GM21367 (cell line): ENCODE measurements at regions not wholly inside any gene's neighbourhood (a gene's known extent, or its start where the extent isn't known, plus 50 kb on each side); places are given as distances from the start of the nearest gene placed in this dataset.
A peak's percentile ranks its signal among the peaks of the same experiment; 100 is the strongest.
"Not testable (repeated sequence)": the region's sequence is repeated elsewhere in the genome, so short reads cannot be mapped to it uniquely, and the experiment has no call there.

Experiments
- ATAC-seq: cut with Tn5 transposase; IDR thresholded peaks from one replicate; pipeline ENCODE4 v1.9.1; 2021; ENCODE audit not compliant: unreplicated experiment

DNA sequence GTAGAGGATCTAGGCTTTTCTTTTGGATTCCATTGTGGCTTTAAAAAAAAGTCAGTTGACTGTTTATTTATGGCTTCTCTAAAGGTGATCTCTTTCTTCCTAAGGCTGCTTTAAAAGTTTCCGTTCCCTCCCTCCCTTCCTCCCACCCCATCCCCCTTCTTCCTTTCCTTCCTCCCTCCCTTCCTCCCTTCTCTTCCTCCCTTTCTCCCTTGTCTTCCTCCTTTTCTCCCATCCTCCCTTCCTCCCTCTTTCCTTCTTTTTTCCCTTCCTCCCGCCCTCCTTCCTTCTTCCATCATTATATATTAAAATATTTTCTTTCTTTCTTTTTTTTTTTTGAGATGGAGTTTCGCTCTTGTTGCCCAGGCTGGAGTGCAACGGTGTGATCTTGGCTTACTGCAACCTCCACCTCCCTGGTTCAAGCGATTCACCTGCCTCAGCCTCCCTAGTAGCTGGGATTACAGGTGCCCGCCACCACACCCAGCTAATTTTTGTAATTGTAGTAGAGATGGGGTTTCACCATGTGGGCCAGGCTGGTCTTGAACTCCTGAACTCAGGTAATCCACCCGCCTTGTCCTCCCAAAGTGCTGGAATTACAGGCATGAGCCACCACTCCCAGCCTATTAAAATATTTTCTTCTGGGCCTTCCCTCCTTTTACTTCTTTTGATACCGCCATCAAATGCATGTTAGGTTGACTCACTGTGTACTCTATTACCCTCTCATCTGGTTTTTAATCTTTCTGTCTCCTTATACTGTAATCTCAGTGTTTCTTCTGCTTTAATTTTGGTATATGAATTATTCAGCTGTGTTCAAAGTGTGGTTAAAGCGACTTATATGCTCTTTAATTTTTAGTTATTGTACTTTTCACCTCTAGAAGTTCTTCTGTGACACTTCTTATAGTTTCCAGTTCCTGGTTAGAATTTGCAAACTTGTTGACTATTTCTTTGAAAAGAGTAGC is 59.2 kb upstream of the ATP5PO start:
- ATAC-seq, result no peak

GRCh38 chr21:33973268-33973667 is 57.7 kb upstream of the ATP5PO start:
- no peak for ATAC-seq

GRCh38 chr21:33972539-33972938 is 56.9 kb upstream of the ATP5PO start:
- ATAC-seq, result no peak

DNA sequence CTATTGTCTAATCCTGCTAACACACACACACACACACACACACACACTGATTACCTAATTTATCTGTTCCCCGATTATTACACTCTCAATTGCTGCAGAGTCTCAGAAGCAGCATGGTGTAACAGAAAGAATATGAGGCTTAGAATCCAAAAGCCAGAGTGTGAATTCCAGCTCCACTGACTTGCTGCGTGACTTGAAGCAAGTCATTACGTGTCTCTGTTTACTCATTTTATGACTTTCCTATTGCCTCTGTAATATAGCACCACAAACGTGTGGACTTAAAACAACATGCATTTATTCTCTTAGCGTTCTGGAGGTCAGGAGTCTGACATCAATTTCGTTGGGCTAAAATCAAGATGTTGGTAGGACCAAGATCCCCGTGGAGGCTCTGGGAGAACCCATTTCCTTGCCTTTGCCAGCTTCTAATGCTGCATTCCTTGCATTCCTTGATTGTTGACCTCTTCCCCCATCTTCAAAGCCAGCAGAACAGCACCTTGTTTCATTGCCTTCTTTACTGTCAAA is 55.9 kb upstream of the ATP5PO start:
- ATAC-seq, result no peak

DNA sequence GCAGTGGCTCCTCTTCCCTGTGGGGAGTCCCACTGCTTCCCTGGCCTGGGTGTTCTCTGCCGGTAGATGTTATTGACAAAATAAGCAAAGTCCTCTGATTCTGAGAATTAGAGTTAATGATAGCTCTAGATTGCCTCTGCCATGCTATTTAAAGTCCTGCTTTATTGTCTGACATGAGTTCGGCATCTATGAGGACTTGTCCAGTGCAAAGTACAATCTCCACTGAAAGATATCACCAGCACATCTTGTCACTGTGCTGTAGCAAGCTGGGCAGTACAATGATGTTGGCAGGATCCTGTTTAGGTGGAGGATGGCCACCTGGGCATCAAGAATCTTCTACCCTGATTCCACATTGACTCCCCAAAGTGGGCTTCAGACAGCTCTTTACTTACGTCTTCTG is 54.0 kb upstream of the ATP5PO start:
- ATAC-seq, result no peak

DNA sequence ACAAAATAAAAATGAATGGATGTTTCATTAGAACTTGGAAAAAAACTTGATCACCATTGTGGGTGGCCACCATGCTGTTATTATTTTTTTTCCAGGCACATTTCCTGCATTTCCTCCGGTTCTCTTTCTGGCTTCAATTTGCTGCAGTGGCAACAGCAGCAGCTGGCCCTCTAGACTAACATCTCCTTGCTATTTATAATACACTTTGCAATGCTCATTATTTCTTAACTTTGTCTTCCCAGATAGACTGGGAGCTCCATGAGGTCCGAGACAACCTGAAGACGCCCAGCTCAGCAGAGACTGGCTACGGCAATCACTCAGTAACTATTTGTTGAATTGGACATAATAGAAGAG is 53.4 kb upstream of the ATP5PO start:
- ATAC-seq, result no peak

DNA sequence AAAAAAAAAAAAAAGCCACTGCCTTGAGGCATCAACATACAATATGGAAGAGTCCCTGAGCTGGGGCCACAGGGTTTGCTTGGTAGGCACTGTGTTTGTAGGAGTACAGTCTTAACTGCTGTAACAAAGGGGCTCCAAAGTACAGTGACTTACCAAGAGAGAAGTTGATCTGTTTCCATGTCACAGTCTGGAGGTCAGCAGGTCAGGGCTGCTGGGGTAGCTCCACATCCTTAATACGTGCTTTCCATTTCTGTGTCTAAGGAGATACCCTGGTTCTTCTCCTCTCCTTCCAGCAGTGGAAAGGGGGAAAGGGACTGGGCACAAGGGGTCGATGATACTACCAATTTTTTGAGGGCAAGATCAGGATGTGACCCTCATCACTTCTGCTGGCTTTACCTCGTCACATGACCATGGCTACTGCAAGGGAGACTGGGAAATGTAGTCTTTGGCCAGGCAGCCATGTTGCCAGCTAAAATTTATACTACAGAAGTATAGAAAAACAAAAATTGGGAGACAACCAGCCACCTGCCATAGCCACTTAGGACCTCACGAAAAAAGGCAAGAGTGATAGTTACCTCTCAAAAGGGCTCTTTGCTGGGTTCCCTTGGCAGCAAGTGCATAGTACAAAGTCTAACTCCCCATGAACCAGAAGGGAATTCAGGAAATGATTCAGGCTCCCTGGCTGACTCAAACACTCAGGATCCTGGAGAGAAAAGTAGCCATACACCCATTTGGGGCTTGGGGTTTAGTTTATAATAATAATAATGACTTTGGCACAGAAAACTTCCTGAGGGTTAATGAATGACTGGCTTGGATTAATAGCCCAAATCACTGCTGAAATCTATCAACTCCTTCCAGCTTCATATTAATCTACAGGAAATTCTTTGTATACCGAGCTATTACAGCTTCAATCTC is 52.7 kb upstream of the ATP5PO start:
- ATAC-seq, result peak; percentile 78

DNA sequence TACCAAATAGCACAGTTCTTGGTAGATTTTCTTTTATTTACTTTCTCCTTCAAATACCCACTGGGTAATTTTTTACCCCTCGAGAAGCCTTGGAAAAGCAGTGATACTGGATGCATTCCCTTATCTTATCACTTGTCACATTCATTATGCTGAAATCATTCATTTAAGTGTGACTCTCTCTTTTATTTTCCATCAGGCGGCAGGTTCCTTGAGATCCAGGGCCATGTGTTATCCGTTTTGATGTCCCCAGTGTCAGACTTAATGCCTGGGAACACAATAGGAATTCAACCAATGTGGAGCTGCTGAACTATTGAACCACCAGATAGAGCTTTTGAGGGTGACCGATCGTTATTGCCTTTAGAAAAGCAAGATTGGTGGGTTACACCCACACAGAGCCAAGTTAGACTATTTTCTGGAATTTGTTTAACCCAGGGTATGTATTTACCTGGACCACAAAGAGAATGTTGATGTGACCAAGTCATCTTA is 51.5 kb upstream of the ATP5PO start:
- no peak for ATAC-seq

GRCh38 chr21:33966324-33966949 is 50.8 kb upstream of the ATP5PO start:
- no peak for ATAC-seq

GRCh38 chr21:33965662-33966061 is 50.1 kb upstream of the ATP5PO start:
- not testable (repeated sequence) for ATAC-seq
